Astrocyte (in vitro differentiated cells and primary cell): ENCODE measurements at regions not wholly inside any gene's neighbourhood (a gene's known extent, or its start where the extent isn't known, plus 50 kb on each side); places are given as distances from the start of the nearest gene placed in this dataset.

Experiments
- DNase-seq: peaks from one replicate; pipeline ENCODE4 v3.0.0-alpha.2; 2010; ENCODE audit warnings: low read depth
- FAIRE-seq: peaks from 2 replicates; lab custom pipeline; 2011; peaks lifted over from hg19 to GRCh38; lab: Jason Lieb, UNC
- H2AFZ ChIP-seq: 2 replicates; pipeline ENCODE4 v1.6.0; 2012; ENCODE audit warnings: low read depth, low read length, inconsistent platforms
- H3K27ac ChIP-seq: 2 replicates; pipeline ENCODE4 v1.5.1; 2011; ENCODE audit warnings: low read depth, low read length, inconsistent platforms
- H3K27me3 ChIP-seq: 2 replicates; pipeline ENCODE4 v1.6.0; 2011; ENCODE audit warnings: low read length, inconsistent platforms; ENCODE audit not compliant: insufficient read depth
- H3K36me3 ChIP-seq: 2 replicates; pipeline ENCODE4 v1.5.1; 2011; ENCODE audit warnings: low read length, inconsistent platforms; ENCODE audit not compliant: insufficient read depth
- H3K4me1 ChIP-seq: 2 replicates; pipeline ENCODE4 v1.5.1; 2011; ENCODE audit warnings: low read length, inconsistent platforms; ENCODE audit not compliant: insufficient read depth
- H3K4me2 ChIP-seq: 2 replicates; pipeline ENCODE4 v1.6.0; 2012; ENCODE audit warnings: low read length, inconsistent platforms
- H3K4me3 ChIP-seq: 2 replicates; pipeline ENCODE4 v1.5.1; 2011; ENCODE audit warnings: low read depth, mild to moderate bottlenecking, low read length, inconsistent platforms; ENCODE audit not compliant: insufficient read depth
- H3K79me2 ChIP-seq: 2 replicates; pipeline ENCODE4 v1.6.0; 2012; ENCODE audit warnings: mild to moderate bottlenecking, low read length, inconsistent platforms; ENCODE audit not compliant: insufficient read depth
- H3K9ac ChIP-seq: 2 replicates; pipeline ENCODE4 v1.6.0; 2012; ENCODE audit warnings: mild to moderate bottlenecking, low read length, inconsistent platforms
- H3K9me3 ChIP-seq: 2 replicates; pipeline ENCODE4 v1.5.1; 2012; ENCODE audit warnings: low read depth, mild to moderate bottlenecking, low read length, inconsistent platforms; ENCODE audit not compliant: insufficient read depth
- H4K20me1 ChIP-seq: 2 replicates; pipeline ENCODE4 v1.6.0; 2012; ENCODE audit warnings: low read length, inconsistent platforms; ENCODE audit not compliant: insufficient read depth
- H3K27ac Mint-ChIP-seq: one replicate; pipeline ENCODE4 v1.8.0; 2021; ENCODE audit warnings: mild to moderate bottlenecking, mixed read lengths; ENCODE audit not compliant: unreplicated experiment
- H3K27me3 Mint-ChIP-seq: one replicate; pipeline ENCODE4 v1.8.0; 2021; ENCODE audit warnings: low read depth, mixed read lengths; ENCODE audit not compliant: unreplicated experiment
- H3K36me3 Mint-ChIP-seq: one replicate; pipeline ENCODE4 v1.8.0; 2021; ENCODE audit warnings: low read depth, mixed read lengths; ENCODE audit not compliant: unreplicated experiment
- H3K4me1 Mint-ChIP-seq: one replicate; pipeline ENCODE4 v1.8.0; 2021; ENCODE audit warnings: low read depth, mixed read lengths; ENCODE audit not compliant: unreplicated experiment
- H3K4me3 Mint-ChIP-seq: one replicate; pipeline ENCODE4 v1.8.0; 2021; ENCODE audit warnings: mild to moderate bottlenecking, moderate library complexity, mixed read lengths; ENCODE audit not compliant: unreplicated experiment
- H3K9me3 Mint-ChIP-seq: one replicate; pipeline ENCODE4 v1.8.0; 2021; ENCODE audit warnings: mild to moderate bottlenecking, mixed read lengths; ENCODE audit not compliant: unreplicated experiment
- CTCF ChIP-seq: IDR thresholded peaks from 2 replicates; pipeline ENCODE4 v1.5.1; 2011; ENCODE audit warnings: low read depth, mild to moderate bottlenecking, inconsistent platforms, low read length, moderate library complexity; ENCODE audit not compliant: insufficient read depth
- EZH2 ChIP-seq: IDR thresholded peaks from 2 replicates; pipeline ENCODE4 v1.6.1; 2012; ENCODE audit warnings: mild to moderate bottlenecking, low read length, inconsistent platforms; ENCODE audit not compliant: insufficient read depth

GRCh38 chr11:131275580-131275979 is 94.8 kb upstream of the NTM start:
- H3K27ac ChIP-seq = no peak overlapping the region
- Mint-ChIP-seq H3K36me3 (no peaks in the 10 kb centered on the region), H3K9me3 (peaks cover 13% of the 10 kb centered on the region), H3K27ac (no peak overlapping the region), H3K4me3 (no peak overlapping the region), H3K4me1 (no peaks in the 10 kb centered on the region), H3K27me3 (peaks cover 9% of the 10 kb centered on the region)
- no peak for TF ChIP-seq CTCF
- TF ChIP-seq EZH2 = no peak
- DNase-seq = no peak
- H3K4me3 ChIP-seq = no peak overlapping the region
- H3K4me2 ChIP-seq = no peak overlapping the region
- peak overlapping the region; percentile 26 for H2AFZ ChIP-seq
- no peaks in the 10 kb centered on the region for H3K9me3 ChIP-seq
- H3K27me3 ChIP-seq = peaks cover 3% of the 10 kb centered on the region
- FAIRE-seq = no peak
- H4K20me1 ChIP-seq = no peaks in the 10 kb centered on the region
- no peaks in the 10 kb centered on the region for H3K79me2 ChIP-seq
- H3K9ac ChIP-seq = no peak overlapping the region
- H3K4me1 ChIP-seq = no peaks in the 10 kb centered on the region
- no peaks in the 10 kb centered on the region for H3K36me3 ChIP-seq

- no peak for DNase-seq
- no peaks in the 10 kb centered on the region for H3K36me3 ChIP-seq
- H3K4me1 Mint-ChIP-seq = peaks cover 8% of the 10 kb centered on the region
- H3K9ac ChIP-seq = no peak overlapping the region
- H3K36me3 Mint-ChIP-seq = no peaks in the 10 kb centered on the region
- H3K4me3 ChIP-seq = no peak overlapping the region
- no peaks in the 10 kb centered on the region for H3K4me1 ChIP-seq
- no peaks in the 10 kb centered on the region for H3K9me3 ChIP-seq
- H3K79me2 ChIP-seq = no peaks in the 10 kb centered on the region
- no peak overlapping the region for H2AFZ ChIP-seq
- H3K9me3 Mint-ChIP-seq = no peaks in the 10 kb centered on the region
- no peak for TF ChIP-seq EZH2
- TF ChIP-seq CTCF = no peak
- H3K27me3 ChIP-seq = peaks cover 4% of the 10 kb centered on the region
- H3K4me2 ChIP-seq = no peak overlapping the region
- peaks cover 11% of the 10 kb centered on the region for H3K27me3 Mint-ChIP-seq
- no peak overlapping the region for H3K27ac ChIP-seq
- H3K4me3 Mint-ChIP-seq = no peak overlapping the region
- no peak overlapping the region for H3K27ac Mint-ChIP-seq
- H4K20me1 ChIP-seq = no peaks in the 10 kb centered on the region
- FAIRE-seq = no peak
Observed at GRCh38 chr11:131278472-131278871, 91.9 kb upstream of the NTM start.

GRCh38 chr11:131279654-131280384 is 90.6 kb upstream of the NTM start:
- Histone ChIP-seq H3K9me3 (no peaks in the 10 kb centered on the region), H4K20me1 (no peaks in the 10 kb centered on the region), H3K36me3 (no peaks in the 10 kb centered on the region), H3K4me3 (no peak overlapping the region), H3K79me2 (no peaks in the 10 kb centered on the region), H3K27ac (no peak overlapping the region), H3K9ac (no peak overlapping the region), H3K4me2 (no peak overlapping the region), H2AFZ (no peak overlapping the region), H3K4me1 (no peaks in the 10 kb centered on the region), H3K27me3 (peaks cover 6% of the 10 kb centered on the region)
- Mint-ChIP-seq H3K9me3 (no peaks in the 10 kb centered on the region), H3K27ac (no peak overlapping the region), H3K27me3 (peaks cover 17% of the 10 kb centered on the region), H3K4me3 (no peak overlapping the region), H3K36me3 (peaks cover 2% of the 10 kb centered on the region), H3K4me1 (peaks cover 8% of the 10 kb centered on the region)
- no peak for FAIRE-seq
- TF ChIP-seq CTCF = no peak
- no peak for TF ChIP-seq EZH2
- DNase-seq = no peak
